HT-29 (cell line): ENCODE measurements at regions not wholly inside any gene's neighbourhood (a gene's known extent, or its start where the extent isn't known, plus 50 kb on each side); places are given as distances from the start of the nearest gene placed in this dataset.
A peak's percentile ranks its signal among the peaks of the same experiment; 100 is the strongest.

Experiments
- DNase-seq: peaks from one replicate; pipeline ENCODE4 v3.0.0-alpha.2; 2015; ENCODE audit warnings: low spot score

DNA sequence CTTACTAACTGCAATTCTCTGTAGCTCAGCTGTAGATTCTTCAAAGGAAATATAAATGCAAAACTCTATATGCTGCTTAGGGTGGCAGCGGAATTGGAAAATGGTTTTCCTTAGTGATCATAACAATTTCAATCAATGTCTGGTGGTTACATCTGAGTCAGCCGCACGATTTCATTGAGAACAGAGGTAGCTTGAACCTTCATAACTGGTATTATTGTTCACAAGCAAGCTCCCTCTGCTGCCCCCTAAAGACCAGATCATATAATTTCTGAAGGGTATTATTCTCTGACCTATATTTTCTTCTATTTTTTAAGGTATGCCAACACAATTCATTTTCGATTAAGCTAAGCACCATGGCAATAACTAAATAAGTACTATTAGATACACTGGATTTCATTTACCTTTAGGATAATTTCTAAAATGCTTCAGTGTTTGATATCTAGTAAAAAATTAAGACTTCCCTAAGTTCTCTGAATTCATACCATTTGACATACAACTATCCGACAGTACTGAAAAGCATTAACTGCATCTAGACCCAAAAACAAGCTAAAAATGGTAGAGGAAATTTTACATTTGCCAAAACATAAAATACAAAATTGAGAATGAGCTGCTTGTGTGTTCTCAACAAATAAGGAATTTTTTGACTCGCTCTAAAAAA is 181.1 kb upstream of the SPEF2 start:
- peak; percentile 84 for DNase-seq

- peak; percentile 68 for DNase-seq
These were observed 187.1 kb upstream of the SPEF2 start for GRCh38 chr5:35430381-35431162.

GRCh38 chr5:35420200-35420599 is 189.9 kb upstream of the PRLR start:
- DNase-seq = no peak

- DNase-seq = no peak
These were observed 186.8 kb upstream of the PRLR start for GRCh38 chr5:35417040-35417439.

- DNase-seq = no peak
These were observed 186.1 kb upstream of the PRLR start for GRCh38 chr5:35416217-35416988.

DNA sequence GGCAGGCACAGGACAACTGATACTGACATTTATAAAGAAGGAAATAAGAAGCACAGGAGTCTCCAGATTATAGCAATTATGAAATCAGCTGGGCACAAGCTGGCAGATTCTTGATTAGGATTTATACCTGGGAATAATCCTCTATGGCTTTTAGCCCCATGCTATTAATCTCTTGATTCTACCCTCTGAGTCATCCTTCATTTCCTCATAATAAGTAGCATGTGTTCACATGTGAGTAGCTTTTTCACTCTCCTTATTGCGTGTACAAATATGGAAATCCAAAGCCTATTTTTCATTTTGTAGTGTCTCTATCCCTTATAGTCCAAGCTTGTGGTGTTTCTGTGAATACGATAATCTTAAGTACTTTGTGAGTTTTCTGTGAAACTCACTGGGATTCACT is 185.0 kb upstream of the PRLR start:
- no peak for DNase-seq

DNA sequence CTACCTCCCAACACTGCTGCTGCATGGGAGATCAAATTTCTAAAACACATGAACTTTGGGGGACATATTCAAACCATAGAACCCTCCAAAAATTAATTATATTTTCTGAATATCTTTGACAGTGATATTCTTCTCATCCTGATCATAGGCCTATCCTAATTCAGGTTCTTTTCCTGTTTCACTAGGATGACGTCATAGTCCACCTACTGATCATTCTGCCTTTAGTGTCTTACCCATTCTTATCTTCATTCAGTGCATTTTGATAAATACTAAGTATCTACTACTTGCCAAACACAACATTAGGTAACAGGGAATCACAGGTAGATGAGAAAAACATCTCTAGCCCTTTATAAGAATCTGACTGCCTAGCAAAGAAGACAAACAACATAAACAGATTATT is 179.1 kb upstream of the PRLR start:
- DNase-seq = no peak

GRCh38 chr5:35408146-35408545 is 177.9 kb upstream of the PRLR start:
- no peak for DNase-seq

DNA sequence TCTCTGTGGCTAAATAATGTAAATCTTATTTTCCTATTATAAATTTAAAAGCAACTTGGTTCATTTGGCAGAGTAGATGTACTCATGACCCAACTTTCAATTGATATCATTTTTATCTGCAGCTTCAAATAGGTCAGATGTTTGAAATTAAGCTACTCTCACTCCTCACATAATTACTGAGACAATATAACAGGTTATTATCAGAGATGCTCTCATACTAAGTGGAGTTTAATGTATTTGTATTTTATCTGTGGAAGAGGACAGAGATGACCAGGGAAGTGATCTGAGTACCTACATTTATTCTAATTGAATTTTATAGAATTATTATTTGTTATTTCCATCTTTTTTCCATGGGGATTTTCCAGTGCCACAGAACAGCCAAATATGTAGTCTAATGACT is 177.4 kb upstream of the PRLR start:
- no peak for DNase-seq

- no peak for DNase-seq
These were observed 175.7 kb upstream of the PRLR start for GRCh38 chr5:35405938-35406337.

GRCh38 chr5:35404701-35405100 is 174.4 kb upstream of the PRLR start:
- peak; percentile 26 for DNase-seq

- no peak for DNase-seq
These were observed 163.6 kb upstream of the PRLR start for GRCh38 chr5:35393901-35394300.

- DNase-seq = no peak
These were observed 154.4 kb upstream of the PRLR start for GRCh38 chr5:35384658-35385057.

DNA sequence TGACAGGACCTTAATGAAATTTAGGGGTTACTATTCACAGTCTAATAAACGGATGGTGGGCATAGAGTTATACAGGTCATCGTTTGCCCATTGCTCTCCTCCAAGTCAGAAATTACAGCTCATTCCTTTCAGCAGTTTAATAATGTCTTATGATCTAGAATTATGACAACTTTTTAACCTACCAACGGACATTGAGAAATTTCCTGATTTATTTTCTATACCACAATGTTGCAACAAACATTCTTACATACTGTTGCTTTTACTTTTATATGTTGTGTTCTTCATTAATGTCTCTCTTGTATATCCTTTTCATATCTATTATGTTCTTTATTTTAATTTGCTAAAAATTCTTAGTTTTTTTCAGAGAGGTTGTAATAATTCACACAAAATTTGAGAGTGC is 152.8 kb upstream of the PRLR start:
- DNase-seq = no peak

DNA sequence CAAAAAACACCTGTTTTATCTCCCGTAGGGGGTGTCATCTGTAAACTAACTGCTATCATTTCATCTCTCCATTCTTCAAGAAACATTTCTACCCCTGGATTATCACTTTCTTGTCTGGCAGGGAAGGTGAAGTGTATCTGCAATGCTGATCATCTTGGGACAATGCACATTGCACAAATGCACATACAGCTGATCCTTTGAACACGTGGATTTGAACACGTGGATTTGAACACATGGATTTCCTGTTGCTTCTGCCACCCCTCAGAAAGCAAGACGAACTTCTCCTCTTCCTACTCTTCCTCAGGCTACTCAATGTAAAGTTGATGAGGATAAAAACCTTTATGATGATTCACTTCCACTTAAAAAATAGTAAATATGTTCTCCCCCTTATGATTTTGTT is 147.4 kb upstream of the PRLR start:
- no peak for DNase-seq

- DNase-seq = no peak
These were observed 144.3 kb upstream of the PRLR start for GRCh38 chr5:35374584-35374983.

DNA sequence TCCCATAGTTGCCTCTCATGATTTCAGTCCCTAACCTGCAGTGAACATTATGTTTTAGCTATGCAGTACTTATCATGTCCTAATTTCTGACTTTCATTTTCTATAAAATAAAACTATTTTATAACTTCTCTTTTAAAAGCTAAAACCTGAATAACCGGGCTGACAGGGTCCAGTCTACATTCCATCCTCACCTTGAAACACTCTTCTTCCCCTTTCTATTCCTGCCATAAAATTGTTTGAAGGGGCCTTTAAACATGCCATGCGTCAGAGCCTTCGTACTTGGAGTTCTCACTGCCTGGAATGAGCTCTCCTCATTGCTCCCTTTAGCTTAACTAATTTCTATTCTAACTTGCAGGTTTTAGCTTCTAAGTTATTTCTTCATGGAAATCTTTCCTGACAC is 143.0 kb upstream of the PRLR start:
- DNase-seq = no peak

GRCh38 chr5:35372482-35372881 is 142.2 kb upstream of the PRLR start:
- DNase-seq = no peak

DNA sequence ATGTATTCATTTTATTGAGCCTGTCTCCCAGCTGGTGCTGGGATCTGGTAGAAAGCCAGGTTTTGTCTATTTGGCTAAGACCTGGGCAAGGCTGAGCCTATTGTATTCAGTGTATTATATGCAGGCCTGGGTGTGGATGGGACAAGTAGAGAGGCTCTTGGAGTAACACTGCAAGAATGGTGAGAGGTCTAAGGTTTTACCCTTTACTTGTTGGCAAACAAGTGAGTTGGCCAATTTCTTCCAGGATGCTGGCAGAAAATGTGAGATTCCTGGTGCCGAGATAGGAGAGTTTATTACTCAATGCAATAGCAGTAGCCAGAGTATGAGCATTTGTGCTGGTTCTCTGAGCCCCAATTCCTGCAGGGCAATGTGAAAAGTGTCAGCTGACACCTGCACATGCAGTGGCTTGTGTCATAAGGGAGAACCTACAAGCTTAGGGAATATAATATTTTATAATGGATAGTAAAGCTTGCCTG is 141.7 kb upstream of the PRLR start:
- no peak for DNase-seq

DNA sequence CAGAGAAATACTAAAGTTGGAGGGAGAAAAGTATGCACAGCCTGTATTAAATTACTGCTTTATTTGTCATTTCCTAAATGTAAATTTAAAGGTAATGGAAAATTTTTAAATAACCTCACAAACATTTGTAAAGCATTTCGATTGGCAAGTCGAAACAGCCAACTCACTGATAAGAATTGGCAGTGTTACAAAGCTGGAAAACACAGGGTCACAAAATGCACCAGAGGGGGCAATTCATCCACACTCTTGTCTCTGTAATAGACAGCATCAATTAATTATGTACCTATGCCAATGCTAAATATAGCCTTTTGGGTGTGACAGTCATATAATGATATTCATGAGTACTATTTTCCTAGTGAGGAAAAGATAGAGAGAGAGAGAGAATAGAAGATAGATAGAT is 140.6 kb upstream of the PRLR start:
- DNase-seq = no peak

- no peak for DNase-seq
These were observed 139.9 kb upstream of the PRLR start for GRCh38 chr5:35369965-35370790.

DNA sequence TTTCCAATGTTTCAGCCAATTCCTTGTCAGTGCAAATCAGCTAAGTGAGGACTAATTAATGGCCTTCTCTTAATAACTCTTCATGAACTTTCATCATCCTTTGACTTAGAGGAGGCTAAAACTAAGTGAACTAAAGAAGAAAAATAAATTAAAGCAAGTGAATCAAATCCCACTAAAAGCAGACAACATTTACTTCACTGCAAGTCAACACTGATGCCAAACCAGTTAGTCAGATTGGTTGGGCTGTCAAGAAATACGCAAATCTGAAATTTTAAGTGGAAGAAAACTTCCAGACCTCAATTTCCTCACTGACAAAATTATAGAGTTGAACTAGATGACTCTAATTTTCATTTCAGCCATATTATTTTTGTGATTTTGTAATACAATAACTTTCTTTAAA is 137.2 kb upstream of the PRLR start:
- DNase-seq = no peak
